IMR-90 (cell line): ENCODE measurements at regions not wholly inside any gene's neighbourhood (a gene's known extent, or its start where the extent isn't known, plus 50 kb on each side); places are given as distances from the start of the nearest gene placed in this dataset.

Experiments used
- ATAC-seq: fragments of 200-7000 bp; cut with Tn5 transposase; 2 replicates; pipeline ENCODE4 v1.9.1; 2020; ENCODE audit warnings: low read depth, mild to moderate bottlenecking, moderate library complexity
- BruUV-seq: library from RNA; stranded (reverse); fragments of 400-500 nt; replicated peaks from 2 replicates; lab custom pipeline; 2021; lab: Mats Ljungman, UMichigan
- CTCF ChIA-PET: fragments of 300-600 bp; formaldehyde crosslinking; extraction: SDS; loops from one replicate; lab custom pipeline; 2021; ENCODE audit warnings: antibody characterized with exemption; lab: Yijun Ruan, JAX
- POLR2A ChIA-PET: fragments of 300-600 bp; sonication (Branson Sonifier 250); formaldehyde crosslinking; loops from one replicate; lab custom pipeline; 2022; ENCODE audit warnings: antibody characterized with exemption; ENCODE audit not compliant: unreplicated experiment; lab: Charles Lee
- DNase-seq: peaks from one replicate; pipeline ENCODE4 v3.0.0; 2013
- H2AFZ ChIP-seq: replicated peaks from 2 replicates; pipeline ENCODE3; 2013; ENCODE audit warnings: low read length, mild to moderate bottlenecking; ENCODE audit not compliant: poor library complexity
- H2AK5ac ChIP-seq: 2 replicates; pipeline ENCODE4 v1.6.1; 2013; ENCODE audit warnings: low read depth, low read length, inconsistent platforms
- H2AK9ac ChIP-seq: replicated peaks from 2 replicates; pipeline ENCODE3; 2013; ENCODE audit warnings: mild to moderate bottlenecking, low read depth, low read length, moderate library complexity; ENCODE audit not compliant: poor library complexity
- H2BK120ac ChIP-seq: 2 replicates; pipeline ENCODE4 v1.6.1; 2013; ENCODE audit warnings: low read depth, low read length, inconsistent platforms
- H2BK15ac ChIP-seq: 3 replicates; pipeline ENCODE4 v1.6.1; 2013; ENCODE audit warnings: low read depth, low read length, inconsistent platforms
- H2BK20ac ChIP-seq: 2 replicates; pipeline ENCODE4 v1.6.1; 2013; ENCODE audit warnings: low read depth, mild to moderate bottlenecking, inconsistent platforms, low read length, moderate library complexity
- H2BK5ac ChIP-seq: 2 replicates; pipeline ENCODE4 v1.6.1; 2013; ENCODE audit warnings: mild to moderate bottlenecking, low read depth, low read length, inconsistent platforms; ENCODE audit not compliant: poor library complexity, severe bottlenecking
- H3K14ac ChIP-seq: replicated peaks from 2 replicates; pipeline ENCODE4 v1.6.1; 2013; ENCODE audit warnings: low read depth, low read length, inconsistent platforms
- H3K18ac ChIP-seq: 2 replicates; pipeline ENCODE4 v1.6.1; 2013; ENCODE audit warnings: low read depth, low read length, control low read depth
- H3K23ac ChIP-seq: 2 replicates; pipeline ENCODE4 v1.6.1; 2013; ENCODE audit warnings: low read depth, low read length, inconsistent platforms
- H3K27ac ChIP-seq: 2 replicates; pipeline ENCODE4 v1.5.1; 2013; ENCODE audit warnings: mild to moderate bottlenecking, control low read depth, low read length; ENCODE audit not compliant: insufficient read depth
- H3K27me3 ChIP-seq: 2 replicates; pipeline ENCODE4 v1.6.1; 2013; ENCODE audit warnings: low read length; ENCODE audit not compliant: control insufficient read depth, insufficient read depth
- H3K36me3 ChIP-seq: 2 replicates; pipeline ENCODE4 v1.6.1; 2013; ENCODE audit warnings: low read length, mixed read lengths; ENCODE audit not compliant: control insufficient read depth, insufficient read depth
- H3K4ac ChIP-seq: 2 replicates; pipeline ENCODE4 v1.6.1; 2013; ENCODE audit warnings: low read depth, low read length, inconsistent platforms
- H3K4me1 ChIP-seq: 2 replicates; pipeline ENCODE4 v1.6.1; 2013; ENCODE audit warnings: low read length, mixed read lengths; ENCODE audit not compliant: control insufficient read depth, insufficient read depth
- H3K4me2 ChIP-seq: 2 replicates; pipeline ENCODE4 v1.6.1; 2013; ENCODE audit warnings: low read depth, mild to moderate bottlenecking, control low read depth, low read length, moderate library complexity
- H3K4me3 ChIP-seq: 2 replicates; pipeline ENCODE4 v1.5.1; 2013; ENCODE audit warnings: low read depth, mild to moderate bottlenecking, control low read depth, low read length, moderate library complexity; ENCODE audit not compliant: insufficient read depth
- H3K56ac ChIP-seq: 2 replicates; pipeline ENCODE4 v1.6.1; 2013; ENCODE audit warnings: low read length, inconsistent platforms; ENCODE audit not compliant: insufficient read depth; ENCODE audit errors: extremely low read depth
- H3K79me1 ChIP-seq, 2 experiments: 2 replicates each; pipeline ENCODE4 v1.6.1; 2013; ENCODE audit warnings: low read length in 2 of 2, inconsistent platforms in 1 of 2, low read depth in 1 of 2
- H3K9ac ChIP-seq: 2 replicates; pipeline ENCODE4 v1.6.1; 2013; ENCODE audit warnings: low read depth, low read length, control low read depth
- H3K9me1 ChIP-seq: 2 replicates; pipeline ENCODE4 v1.6.1; 2013; ENCODE audit warnings: low read length, inconsistent platforms; ENCODE audit not compliant: insufficient read depth
- H3K9me3 ChIP-seq: 2 replicates; pipeline ENCODE4 v1.6.1; 2013; ENCODE audit warnings: low read length; ENCODE audit not compliant: control insufficient read depth, insufficient read depth
- H4K20me1 ChIP-seq: 2 replicates; pipeline ENCODE4 v1.6.1; 2013; ENCODE audit warnings: low read length, inconsistent platforms; ENCODE audit not compliant: insufficient read depth
- H4K5ac ChIP-seq: 2 replicates; pipeline ENCODE4 v1.6.1; 2013; ENCODE audit warnings: mild to moderate bottlenecking, low read depth, low read length, control low read depth
- H4K8ac ChIP-seq, 2 experiments: 2 replicates each; pipeline ENCODE4 v1.6.1; 2013; ENCODE audit warnings: low read depth in 2 of 2, low read length in 2 of 2, control low read depth in 1 of 2, inconsistent platforms in 1 of 2
- H4K91ac ChIP-seq: 2 replicates; pipeline ENCODE4 v1.6.1; 2013; ENCODE audit warnings: low read depth, low read length, inconsistent platforms; ENCODE audit not compliant: insufficient read depth
- BHLHE40 ChIP-seq: fragments of 150-350 bp; IDR thresholded peaks from 2 replicates; pipeline ENCODE4 v1.6.1; 2016; ENCODE audit warnings: mild to moderate bottlenecking, low read depth, low read length
- CEBPB ChIP-seq: IDR thresholded peaks from 2 replicates; pipeline ENCODE4 v1.6.1; 2012; ENCODE audit warnings: low read depth, low read length, improper control_type of control experiment
- FOS ChIP-seq: fragments of 150-350 bp; IDR thresholded peaks from 2 replicates; pipeline ENCODE4 v1.6.1; 2016; ENCODE audit warnings: low read depth, low read length
- MAFK ChIP-seq: IDR thresholded peaks from 2 replicates; pipeline ENCODE4 v1.6.1; 2012; ENCODE audit warnings: low read depth, low read length, improper control_type of control experiment
- MAZ ChIP-seq: IDR thresholded peaks from 2 replicates; pipeline ENCODE4 v1.6.1; 2012; ENCODE audit warnings: low read depth, mild to moderate bottlenecking, low read length, improper control_type of control experiment, moderate library complexity, borderline replicate concordance
- MXI1 ChIP-seq: IDR thresholded peaks from 2 replicates; pipeline ENCODE4 v1.6.1; 2012; ENCODE audit warnings: low read depth, mild to moderate bottlenecking, low read length, moderate library complexity, borderline replicate concordance
- POLR2A ChIP-seq: IDR thresholded peaks from 2 replicates; pipeline ENCODE4 v1.6.1; 2012; ENCODE audit warnings: mild to moderate bottlenecking, low read depth, low read length
- RAD21 ChIP-seq: IDR thresholded peaks from 2 replicates; pipeline ENCODE4 v1.6.1; 2012; ENCODE audit warnings: low read length, improper control_type of control experiment
- RFX5 ChIP-seq: IDR thresholded peaks from 2 replicates; pipeline ENCODE4 v1.8.0; 2012; ENCODE audit warnings: low read depth, mild to moderate bottlenecking, low read length, moderate library complexity
- SMC3 ChIP-seq: fragments of 150-350 bp; IDR thresholded peaks from 2 replicates; pipeline ENCODE4 v1.6.1; 2016; ENCODE audit warnings: low read depth, mild to moderate bottlenecking, antibody characterized with exemption, low read length, moderate library complexity
- WGBS, 2 experiments: methylation state at CpG; one replicate each; pipeline versions ENCODE4 v1.1.5 to v1.1.7; 2013; ENCODE audit warnings: missing lambda C conversion rate in 2 of 2; ENCODE audit not compliant: insufficient read length in 1 of 2; ENCODE audit errors: extremely low coverage in 2 of 2; 5-methylcytosine and 5-hydroxymethylcytosine counted together
- dilution Hi-C: fragments of 300-500 bp; cut with HindIII; formaldehyde crosslinking; loops from one replicate; pipeline ENCODE4 v1.14.3; 2018; ENCODE audit warnings: low sequenced_read_pairs; ENCODE audit not compliant: unreplicated experiment
- in situ Hi-C: fragments of 300-500 bp; cut with MboI; formaldehyde crosslinking; loops from 3 replicates; pipeline ENCODE4 v1.14.3; 2019; ENCODE audit warnings: low sequenced_read_pairs, inconsistent platforms, mixed read lengths
- intact Hi-C: fragments of 100-400 bp; cut with micrococcal nuclease; formaldehyde crosslinking; loops from 2 replicates; pipeline ENCODE4 v1.10.0; 2022
- TF ChIP-seq, protein P1 (sequence below): conservative IDR thresholded peaks from 2 replicates; pipeline ENCODE4 v1.5.1; 2012; ENCODE audit warnings: mild to moderate bottlenecking, low read depth, low read length, improper control_type of control experiment
- TF ChIP-seq, protein P2 (sequence below): fragments of 150-350 bp; IDR thresholded peaks from 2 replicates; pipeline ENCODE4 v1.6.1; 2017; ENCODE audit warnings: mild to moderate bottlenecking, antibody characterized with exemption, low read length, low read depth
- TF ChIP-seq, protein P3 (sequence below): fragments of 150-350 bp; IDR thresholded peaks from 2 replicates; pipeline ENCODE4 v1.6.1; 2016; ENCODE audit warnings: low read depth, mild to moderate bottlenecking, low read length, moderate library complexity, borderline replicate concordance

DNA sequence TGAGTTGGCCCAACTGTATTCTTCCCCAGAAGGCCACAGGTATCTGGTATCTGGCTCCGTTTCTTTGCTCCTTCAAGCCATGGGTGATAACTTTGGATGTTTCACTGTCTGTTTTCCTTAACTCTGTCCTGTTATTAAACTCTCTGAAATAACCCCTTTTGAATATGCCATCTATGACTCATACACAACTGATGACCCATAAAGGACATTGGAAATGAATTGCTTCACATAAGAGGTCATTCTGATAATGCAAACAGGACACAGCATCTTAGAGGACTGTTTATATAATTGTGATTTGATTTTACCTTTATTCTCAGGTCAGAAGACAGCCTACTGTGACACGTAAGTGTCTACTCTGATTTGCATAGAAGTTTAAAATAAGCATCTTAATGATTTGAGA is 227.7 kb downstream of the VEGFC start:
- TF ChIP-seq POLR2A (no peak), CEBPB (peak; percentile 54; the same call in 1 of the 2 replicates), MAZ (no peak), MAFK (no peak), SMC3 (no peak), RFX5 (no peak), FOS (peak; percentile 57; the same call in 1 of the 2 replicates), RAD21 (no peak), MXI1 (no peak), BHLHE40 (no peak)
- TF ChIP-seq, protein P1, sequence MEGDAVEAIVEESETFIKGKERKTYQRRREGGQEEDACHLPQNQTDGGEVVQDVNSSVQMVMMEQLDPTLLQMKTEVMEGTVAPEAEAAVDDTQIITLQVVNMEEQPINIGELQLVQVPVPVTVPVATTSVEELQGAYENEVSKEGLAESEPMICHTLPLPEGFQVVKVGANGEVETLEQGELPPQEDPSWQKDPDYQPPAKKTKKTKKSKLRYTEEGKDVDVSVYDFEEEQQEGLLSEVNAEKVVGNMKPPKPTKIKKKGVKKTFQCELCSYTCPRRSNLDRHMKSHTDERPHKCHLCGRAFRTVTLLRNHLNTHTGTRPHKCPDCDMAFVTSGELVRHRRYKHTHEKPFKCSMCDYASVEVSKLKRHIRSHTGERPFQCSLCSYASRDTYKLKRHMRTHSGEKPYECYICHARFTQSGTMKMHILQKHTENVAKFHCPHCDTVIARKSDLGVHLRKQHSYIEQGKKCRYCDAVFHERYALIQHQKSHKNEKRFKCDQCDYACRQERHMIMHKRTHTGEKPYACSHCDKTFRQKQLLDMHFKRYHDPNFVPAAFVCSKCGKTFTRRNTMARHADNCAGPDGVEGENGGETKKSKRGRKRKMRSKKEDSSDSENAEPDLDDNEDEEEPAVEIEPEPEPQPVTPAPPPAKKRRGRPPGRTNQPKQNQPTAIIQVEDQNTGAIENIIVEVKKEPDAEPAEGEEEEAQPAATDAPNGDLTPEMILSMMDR = no peak
- TF ChIP-seq, protein P2, sequence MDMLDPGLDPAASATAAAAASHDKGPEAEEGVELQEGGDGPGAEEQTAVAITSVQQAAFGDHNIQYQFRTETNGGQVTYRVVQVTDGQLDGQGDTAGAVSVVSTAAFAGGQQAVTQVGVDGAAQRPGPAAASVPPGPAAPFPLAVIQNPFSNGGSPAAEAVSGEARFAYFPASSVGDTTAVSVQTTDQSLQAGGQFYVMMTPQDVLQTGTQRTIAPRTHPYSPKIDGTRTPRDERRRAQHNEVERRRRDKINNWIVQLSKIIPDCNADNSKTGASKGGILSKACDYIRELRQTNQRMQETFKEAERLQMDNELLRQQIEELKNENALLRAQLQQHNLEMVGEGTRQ = no peak
- TF ChIP-seq, protein P3, sequence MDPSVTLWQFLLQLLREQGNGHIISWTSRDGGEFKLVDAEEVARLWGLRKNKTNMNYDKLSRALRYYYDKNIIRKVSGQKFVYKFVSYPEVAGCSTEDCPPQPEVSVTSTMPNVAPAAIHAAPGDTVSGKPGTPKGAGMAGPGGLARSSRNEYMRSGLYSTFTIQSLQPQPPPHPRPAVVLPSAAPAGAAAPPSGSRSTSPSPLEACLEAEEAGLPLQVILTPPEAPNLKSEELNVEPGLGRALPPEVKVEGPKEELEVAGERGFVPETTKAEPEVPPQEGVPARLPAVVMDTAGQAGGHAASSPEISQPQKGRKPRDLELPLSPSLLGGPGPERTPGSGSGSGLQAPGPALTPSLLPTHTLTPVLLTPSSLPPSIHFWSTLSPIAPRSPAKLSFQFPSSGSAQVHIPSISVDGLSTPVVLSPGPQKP = no peak
- 100% methylated on average over 1 of the region's 2 CpGs; no CpG with 5 or more reads in 1 of the 2 experiments for WGBS, 2 experiments
- H3K9me3 ChIP-seq = no peaks in the 10 kb centered on the region
- H3K56ac ChIP-seq = no peak overlapping the region
- no peaks in the 10 kb centered on the region for H3K79me1 ChIP-seq
- H3K27ac ChIP-seq = no peak overlapping the region
- H3K27me3 ChIP-seq = no peaks in the 10 kb centered on the region
- no peak overlapping the region for H3K4ac ChIP-seq
- H3K36me3 ChIP-seq = no peaks in the 10 kb centered on the region
- dilution Hi-C loops = no loop called here
- H3K9ac ChIP-seq = no peak overlapping the region
- DNase-seq (peak; percentile 45), ATAC-seq (0 out of 2 replicates have a peak, but pooled peaks have one; percentile 29)
- intact Hi-C loops = loop anchor here (5.0 kb wide), 1 partner anchor 482 kb away; no protein-coding TSS in a partner anchor
- H2BK120ac ChIP-seq = no peak overlapping the region
- no peak overlapping the region for H3K18ac ChIP-seq
- no peak overlapping the region for H3K4me2 ChIP-seq
- H2AK5ac ChIP-seq = no peak overlapping the region
- POLR2A ChIA-PET = no interaction called here
- no peak overlapping the region for H2BK20ac ChIP-seq
- H3K4me3 ChIP-seq = no peak overlapping the region
- H2AK9ac ChIP-seq = no peak overlapping the region
- H4K8ac ChIP-seq = no peak overlapping the region
- H2BK5ac ChIP-seq = no peak overlapping the region
- no TSS peak for BruUV-seq
- no peaks in the 10 kb centered on the region for H3K4me1 ChIP-seq
- H4K91ac ChIP-seq = no peak overlapping the region
- H4K20me1 ChIP-seq = no peaks in the 10 kb centered on the region
- no peak overlapping the region for H2AFZ ChIP-seq
- in situ Hi-C loops = no loop called here
- no peak overlapping the region for H3K14ac ChIP-seq
- CTCF ChIA-PET = no interaction called here
- H3K9me1 ChIP-seq = no peaks in the 10 kb centered on the region
- no peak overlapping the region for H3K23ac ChIP-seq
- no peak overlapping the region for H2BK15ac ChIP-seq
- H4K5ac ChIP-seq = no peak overlapping the region
